ENCODE measurements at regions not wholly inside any gene's neighbourhood (a gene's known extent, or its start where the extent isn't known, plus 50 kb on each side); places are given as distances from the start of the nearest gene placed in this dataset.

DNA sequence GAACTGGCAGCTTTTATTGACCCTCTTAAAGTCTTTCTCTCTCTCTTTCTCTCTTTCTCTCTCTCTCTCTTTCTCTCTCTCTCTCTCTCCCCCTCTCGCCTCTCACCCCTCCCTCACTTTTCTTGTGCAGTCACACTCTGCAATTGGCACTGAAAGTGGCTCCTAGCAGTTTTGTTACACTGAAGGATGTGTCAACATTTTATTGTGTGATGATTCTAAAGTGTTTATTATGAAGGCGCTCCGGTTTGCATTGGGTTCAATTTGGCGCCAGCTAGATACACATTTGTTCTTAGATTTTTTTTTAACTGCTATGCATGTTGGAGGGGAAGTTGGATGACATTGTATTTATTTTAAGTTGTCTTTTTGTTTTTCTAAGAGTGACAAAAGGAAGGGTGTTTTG is 64.0 kb upstream of the CHRM3 start:
- ChIA-PET POLR2A (interaction anchor here (0.8 kb wide), 1 partner anchor 63 kb away, joined by 3 read pairs; no protein-coding TSS in a partner anchor), CTCF (no interaction called here)
- DNase-seq (ENCODE audit: low spot score) (no peak), ATAC-seq (no peak)
- Mint-ChIP-seq H3K9me3 (no peaks in the 10 kb centered on the region), H3K27ac (no peak overlapping the region), H3K36me3 (no peaks in the 10 kb centered on the region), H3K4me1 (peaks cover 11% of the 10 kb centered on the region), H3K27me3 (ENCODE audit: low read depth) (no peaks in the 10 kb centered on the region), H3K4me3 (no peak overlapping the region)
- TF ChIP-seq, protein P1, sequence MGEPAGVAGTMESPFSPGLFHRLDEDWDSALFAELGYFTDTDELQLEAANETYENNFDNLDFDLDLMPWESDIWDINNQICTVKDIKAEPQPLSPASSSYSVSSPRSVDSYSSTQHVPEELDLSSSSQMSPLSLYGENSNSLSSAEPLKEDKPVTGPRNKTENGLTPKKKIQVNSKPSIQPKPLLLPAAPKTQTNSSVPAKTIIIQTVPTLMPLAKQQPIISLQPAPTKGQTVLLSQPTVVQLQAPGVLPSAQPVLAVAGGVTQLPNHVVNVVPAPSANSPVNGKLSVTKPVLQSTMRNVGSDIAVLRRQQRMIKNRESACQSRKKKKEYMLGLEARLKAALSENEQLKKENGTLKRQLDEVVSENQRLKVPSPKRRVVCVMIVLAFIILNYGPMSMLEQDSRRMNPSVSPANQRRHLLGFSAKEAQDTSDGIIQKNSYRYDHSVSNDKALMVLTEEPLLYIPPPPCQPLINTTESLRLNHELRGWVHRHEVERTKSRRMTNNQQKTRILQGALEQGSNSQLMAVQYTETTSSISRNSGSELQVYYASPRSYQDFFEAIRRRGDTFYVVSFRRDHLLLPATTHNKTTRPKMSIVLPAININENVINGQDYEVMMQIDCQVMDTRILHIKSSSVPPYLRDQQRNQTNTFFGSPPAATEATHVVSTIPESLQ (CRISPR knock-in tag; IDR thresholded peaks at IDR 0.05): no peak
- TF ChIP-seq EMX1 (CRISPR knock-in tag; IDR thresholded peaks at IDR 0.05) (no peak), ZNF232 (CRISPR knock-in tag; IDR thresholded peaks at IDR 0.05) (no peak), FOXK1 (CRISPR knock-in tag; IDR thresholded peaks at IDR 0.05) (no peak), MXD4 (CRISPR knock-in tag; IDR thresholded peaks at IDR 0.05; ENCODE audit: borderline replicate concordance) (no peak), OVOL2 (CRISPR knock-in tag; IDR thresholded peaks at IDR 0.05; ENCODE audit: borderline replicate concordance) (no peak)
- TF ChIP-seq, protein P2, sequence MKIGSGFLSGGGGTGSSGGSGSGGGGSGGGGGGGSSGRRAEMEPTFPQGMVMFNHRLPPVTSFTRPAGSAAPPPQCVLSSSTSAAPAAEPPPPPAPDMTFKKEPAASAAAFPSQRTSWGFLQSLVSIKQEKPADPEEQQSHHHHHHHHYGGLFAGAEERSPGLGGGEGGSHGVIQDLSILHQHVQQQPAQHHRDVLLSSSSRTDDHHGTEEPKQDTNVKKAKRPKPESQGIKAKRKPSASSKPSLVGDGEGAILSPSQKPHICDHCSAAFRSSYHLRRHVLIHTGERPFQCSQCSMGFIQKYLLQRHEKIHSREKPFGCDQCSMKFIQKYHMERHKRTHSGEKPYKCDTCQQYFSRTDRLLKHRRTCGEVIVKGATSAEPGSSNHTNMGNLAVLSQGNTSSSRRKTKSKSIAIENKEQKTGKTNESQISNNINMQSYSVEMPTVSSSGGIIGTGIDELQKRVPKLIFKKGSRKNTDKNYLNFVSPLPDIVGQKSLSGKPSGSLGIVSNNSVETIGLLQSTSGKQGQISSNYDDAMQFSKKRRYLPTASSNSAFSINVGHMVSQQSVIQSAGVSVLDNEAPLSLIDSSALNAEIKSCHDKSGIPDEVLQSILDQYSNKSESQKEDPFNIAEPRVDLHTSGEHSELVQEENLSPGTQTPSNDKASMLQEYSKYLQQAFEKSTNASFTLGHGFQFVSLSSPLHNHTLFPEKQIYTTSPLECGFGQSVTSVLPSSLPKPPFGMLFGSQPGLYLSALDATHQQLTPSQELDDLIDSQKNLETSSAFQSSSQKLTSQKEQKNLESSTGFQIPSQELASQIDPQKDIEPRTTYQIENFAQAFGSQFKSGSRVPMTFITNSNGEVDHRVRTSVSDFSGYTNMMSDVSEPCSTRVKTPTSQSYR (CRISPR knock-in tag; IDR thresholded peaks at IDR 0.05): no peak
- TF ChIP-seq, protein P3, sequence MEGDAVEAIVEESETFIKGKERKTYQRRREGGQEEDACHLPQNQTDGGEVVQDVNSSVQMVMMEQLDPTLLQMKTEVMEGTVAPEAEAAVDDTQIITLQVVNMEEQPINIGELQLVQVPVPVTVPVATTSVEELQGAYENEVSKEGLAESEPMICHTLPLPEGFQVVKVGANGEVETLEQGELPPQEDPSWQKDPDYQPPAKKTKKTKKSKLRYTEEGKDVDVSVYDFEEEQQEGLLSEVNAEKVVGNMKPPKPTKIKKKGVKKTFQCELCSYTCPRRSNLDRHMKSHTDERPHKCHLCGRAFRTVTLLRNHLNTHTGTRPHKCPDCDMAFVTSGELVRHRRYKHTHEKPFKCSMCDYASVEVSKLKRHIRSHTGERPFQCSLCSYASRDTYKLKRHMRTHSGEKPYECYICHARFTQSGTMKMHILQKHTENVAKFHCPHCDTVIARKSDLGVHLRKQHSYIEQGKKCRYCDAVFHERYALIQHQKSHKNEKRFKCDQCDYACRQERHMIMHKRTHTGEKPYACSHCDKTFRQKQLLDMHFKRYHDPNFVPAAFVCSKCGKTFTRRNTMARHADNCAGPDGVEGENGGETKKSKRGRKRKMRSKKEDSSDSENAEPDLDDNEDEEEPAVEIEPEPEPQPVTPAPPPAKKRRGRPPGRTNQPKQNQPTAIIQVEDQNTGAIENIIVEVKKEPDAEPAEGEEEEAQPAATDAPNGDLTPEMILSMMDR (IDR thresholded peaks at IDR 0.05): no peak

DNA sequence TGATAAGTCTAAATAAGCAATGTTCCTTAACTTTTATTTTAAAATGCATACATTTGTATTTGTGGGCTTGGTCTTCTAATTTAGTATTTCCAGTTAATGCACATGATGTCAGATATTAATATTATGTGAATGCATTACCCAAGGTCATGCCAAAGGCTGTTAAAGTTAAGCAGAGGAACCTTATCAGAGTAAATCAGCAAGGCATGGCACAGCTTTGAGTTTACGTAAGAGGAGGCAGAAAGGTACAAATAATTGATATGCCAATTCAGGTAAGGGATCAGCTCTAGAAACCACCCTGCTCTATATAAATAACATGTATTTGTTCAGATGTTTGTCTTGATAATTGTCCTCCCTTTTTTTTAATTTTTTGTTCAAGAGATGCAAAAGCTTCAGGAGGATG is 64.5 kb upstream of the CHRM3 start:
- Mint-ChIP-seq H3K4me3 (no peak overlapping the region), H3K4me1 (peaks cover 11% of the 10 kb centered on the region), H3K27ac (no peak overlapping the region), H3K9me3 (no peaks in the 10 kb centered on the region), H3K36me3 (no peaks in the 10 kb centered on the region), H3K27me3 (ENCODE audit: low read depth) (no peaks in the 10 kb centered on the region)
- no peak for ATAC-seq
- ChIA-PET POLR2A (interaction anchor here (0.8 kb wide), 1 partner anchor 64 kb away, joined by 3 read pairs; no protein-coding TSS in a partner anchor), CTCF (no interaction called here)
- TF ChIP-seq SMAD4 (CRISPR knock-in tag; IDR thresholded peaks at IDR 0.05) (no peak), SOX15 (CRISPR knock-in tag; IDR thresholded peaks at IDR 0.05) (no peak), ETV6 (CRISPR knock-in tag; IDR thresholded peaks at IDR 0.05) (no peak), TEAD4 (CRISPR knock-in tag; IDR thresholded peaks at IDR 0.05) (no peak)
- TF ChIP-seq, protein P4, sequence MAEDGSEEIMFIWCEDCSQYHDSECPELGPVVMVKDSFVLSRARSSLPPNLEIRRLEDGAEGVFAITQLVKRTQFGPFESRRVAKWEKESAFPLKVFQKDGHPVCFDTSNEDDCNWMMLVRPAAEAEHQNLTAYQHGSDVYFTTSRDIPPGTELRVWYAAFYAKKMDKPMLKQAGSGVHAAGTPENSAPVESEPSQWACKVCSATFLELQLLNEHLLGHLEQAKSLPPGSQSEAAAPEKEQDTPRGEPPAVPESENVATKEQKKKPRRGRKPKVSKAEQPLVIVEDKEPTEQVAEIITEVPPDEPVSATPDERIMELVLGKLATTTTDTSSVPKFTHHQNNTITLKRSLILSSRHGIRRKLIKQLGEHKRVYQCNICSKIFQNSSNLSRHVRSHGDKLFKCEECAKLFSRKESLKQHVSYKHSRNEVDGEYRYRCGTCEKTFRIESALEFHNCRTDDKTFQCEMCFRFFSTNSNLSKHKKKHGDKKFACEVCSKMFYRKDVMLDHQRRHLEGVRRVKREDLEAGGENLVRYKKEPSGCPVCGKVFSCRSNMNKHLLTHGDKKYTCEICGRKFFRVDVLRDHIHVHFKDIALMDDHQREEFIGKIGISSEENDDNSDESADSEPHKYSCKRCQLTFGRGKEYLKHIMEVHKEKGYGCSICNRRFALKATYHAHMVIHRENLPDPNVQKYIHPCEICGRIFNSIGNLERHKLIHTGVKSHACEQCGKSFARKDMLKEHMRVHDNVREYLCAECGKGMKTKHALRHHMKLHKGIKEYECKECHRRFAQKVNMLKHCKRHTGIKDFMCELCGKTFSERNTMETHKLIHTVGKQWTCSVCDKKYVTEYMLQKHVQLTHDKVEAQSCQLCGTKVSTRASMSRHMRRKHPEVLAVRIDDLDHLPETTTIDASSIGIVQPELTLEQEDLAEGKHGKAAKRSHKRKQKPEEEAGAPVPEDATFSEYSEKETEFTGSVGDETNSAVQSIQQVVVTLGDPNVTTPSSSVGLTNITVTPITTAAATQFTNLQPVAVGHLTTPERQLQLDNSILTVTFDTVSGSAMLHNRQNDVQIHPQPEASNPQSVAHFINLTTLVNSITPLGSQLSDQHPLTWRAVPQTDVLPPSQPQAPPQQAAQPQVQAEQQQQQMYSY (CRISPR knock-in tag; IDR thresholded peaks at IDR 0.05): no peak
- TF ChIP-seq, protein P5, sequence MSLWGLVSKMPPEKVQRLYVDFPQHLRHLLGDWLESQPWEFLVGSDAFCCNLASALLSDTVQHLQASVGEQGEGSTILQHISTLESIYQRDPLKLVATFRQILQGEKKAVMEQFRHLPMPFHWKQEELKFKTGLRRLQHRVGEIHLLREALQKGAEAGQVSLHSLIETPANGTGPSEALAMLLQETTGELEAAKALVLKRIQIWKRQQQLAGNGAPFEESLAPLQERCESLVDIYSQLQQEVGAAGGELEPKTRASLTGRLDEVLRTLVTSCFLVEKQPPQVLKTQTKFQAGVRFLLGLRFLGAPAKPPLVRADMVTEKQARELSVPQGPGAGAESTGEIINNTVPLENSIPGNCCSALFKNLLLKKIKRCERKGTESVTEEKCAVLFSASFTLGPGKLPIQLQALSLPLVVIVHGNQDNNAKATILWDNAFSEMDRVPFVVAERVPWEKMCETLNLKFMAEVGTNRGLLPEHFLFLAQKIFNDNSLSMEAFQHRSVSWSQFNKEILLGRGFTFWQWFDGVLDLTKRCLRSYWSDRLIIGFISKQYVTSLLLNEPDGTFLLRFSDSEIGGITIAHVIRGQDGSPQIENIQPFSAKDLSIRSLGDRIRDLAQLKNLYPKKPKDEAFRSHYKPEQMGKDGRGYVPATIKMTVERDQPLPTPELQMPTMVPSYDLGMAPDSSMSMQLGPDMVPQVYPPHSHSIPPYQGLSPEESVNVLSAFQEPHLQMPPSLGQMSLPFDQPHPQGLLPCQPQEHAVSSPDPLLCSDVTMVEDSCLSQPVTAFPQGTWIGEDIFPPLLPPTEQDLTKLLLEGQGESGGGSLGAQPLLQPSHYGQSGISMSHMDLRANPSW (CRISPR knock-in tag; conservative IDR thresholded peaks at IDR 0.05; ENCODE audit: low read depth): no peak
- TF ChIP-seq, protein P6, sequence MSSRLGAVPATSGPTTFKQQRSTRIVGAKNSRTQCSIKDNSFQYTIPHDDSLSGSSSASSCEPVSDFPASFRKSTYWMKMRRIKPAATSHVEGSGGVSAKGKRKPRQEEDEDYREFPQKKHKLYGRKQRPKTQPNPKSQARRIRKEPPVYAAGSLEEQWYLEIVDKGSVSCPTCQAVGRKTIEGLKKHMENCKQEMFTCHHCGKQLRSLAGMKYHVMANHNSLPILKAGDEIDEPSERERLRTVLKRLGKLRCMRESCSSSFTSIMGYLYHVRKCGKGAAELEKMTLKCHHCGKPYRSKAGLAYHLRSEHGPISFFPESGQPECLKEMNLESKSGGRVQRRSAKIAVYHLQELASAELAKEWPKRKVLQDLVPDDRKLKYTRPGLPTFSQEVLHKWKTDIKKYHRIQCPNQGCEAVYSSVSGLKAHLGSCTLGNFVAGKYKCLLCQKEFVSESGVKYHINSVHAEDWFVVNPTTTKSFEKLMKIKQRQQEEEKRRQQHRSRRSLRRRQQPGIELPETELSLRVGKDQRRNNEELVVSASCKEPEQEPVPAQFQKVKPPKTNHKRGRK (CRISPR knock-in tag; IDR thresholded peaks at IDR 0.05; ENCODE audit: borderline replicate concordance): no peak
- TF ChIP-seq, protein P7, sequence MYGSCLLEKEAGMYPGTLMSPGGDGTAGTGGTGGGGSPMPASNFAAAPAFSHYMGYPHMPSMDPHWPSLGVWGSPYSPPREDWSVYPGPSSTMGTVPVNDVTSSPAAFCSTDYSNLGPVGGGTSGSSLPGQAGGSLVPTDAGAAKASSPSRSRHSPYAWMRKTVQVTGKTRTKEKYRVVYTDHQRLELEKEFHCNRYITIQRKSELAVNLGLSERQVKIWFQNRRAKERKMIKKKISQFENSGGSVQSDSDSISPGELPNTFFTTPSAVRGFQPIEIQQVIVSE (CRISPR knock-in tag; IDR thresholded peaks at IDR 0.05; ENCODE audit: borderline replicate concordance): no peak
- TF ChIP-seq, protein P8, sequence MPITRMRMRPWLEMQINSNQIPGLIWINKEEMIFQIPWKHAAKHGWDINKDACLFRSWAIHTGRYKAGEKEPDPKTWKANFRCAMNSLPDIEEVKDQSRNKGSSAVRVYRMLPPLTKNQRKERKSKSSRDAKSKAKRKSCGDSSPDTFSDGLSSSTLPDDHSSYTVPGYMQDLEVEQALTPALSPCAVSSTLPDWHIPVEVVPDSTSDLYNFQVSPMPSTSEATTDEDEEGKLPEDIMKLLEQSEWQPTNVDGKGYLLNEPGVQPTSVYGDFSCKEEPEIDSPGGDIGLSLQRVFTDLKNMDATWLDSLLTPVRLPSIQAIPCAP (CRISPR knock-in tag; IDR thresholded peaks at IDR 0.05): no peak
- DNase-seq (ENCODE audit: low spot score): no peak
